HG03064 (cell line): ENCODE measurements at regions not wholly inside any gene's neighbourhood (a gene's known extent, or its start where the extent isn't known, plus 50 kb on each side); places are given as distances from the start of the nearest gene placed in this dataset.

Experiments
- ATAC-seq: cut with Tn5 transposase; IDR thresholded peaks from one replicate; pipeline ENCODE4 v1.9.1; 2021; ENCODE audit warnings: low read depth; ENCODE audit not compliant: unreplicated experiment

GRCh38 chr2:66048667-66049066, 386.3 kb upstream of the MEIS1 start:
- no peak for ATAC-seq

GRCh38 chr2:66041902-66042657, 392.8 kb upstream of the MEIS1 start:
- ATAC-seq = no peak

GRCh38 chr2:66036948-66037347, 398.0 kb upstream of the MEIS1 start:
- ATAC-seq = no peak

GRCh38 chr2:66034467-66034866, 400.5 kb upstream of the MEIS1 start:
- ATAC-seq = no peak

GRCh38 chr2:66032226-66032775, 402.6 kb upstream of the MEIS1 start:
- ATAC-seq = no peak

- ATAC-seq = no peak
Measured at GRCh38 chr2:66031236-66031635, 403.7 kb upstream of the MEIS1 start.

- no peak for ATAC-seq
Measured at GRCh38 chr2:66030553-66030952, 404.4 kb upstream of the MEIS1 start.

- no peak for ATAC-seq
Measured at GRCh38 chr2:66024391-66024790, 410.5 kb upstream of the MEIS1 start.

- ATAC-seq = no peak
Measured at GRCh38 chr2:66021296-66021695, 413.6 kb upstream of the MEIS1 start.

GRCh38 chr2:66017763-66018162, 417.2 kb upstream of the MEIS1 start:
- ATAC-seq = no peak

GRCh38 chr2:66014450-66014849, 420.5 kb upstream of the MEIS1 start:
- no peak for ATAC-seq

GRCh38 chr2:66013456-66013855, 421.5 kb upstream of the MEIS1 start:
- ATAC-seq = no peak

- no peak for ATAC-seq
Measured at GRCh38 chr2:66003931-66004330, 431.0 kb upstream of the MEIS1 start.

- ATAC-seq = no peak
Measured at GRCh38 chr2:66001538-66001937, 433.4 kb upstream of the MEIS1 start.

- no peak for ATAC-seq
Measured at GRCh38 chr2:66000901-66001300, 434.0 kb upstream of the MEIS1 start.

GRCh38 chr2:65999796-66000195, 435.1 kb upstream of the MEIS1 start:
- no peak for ATAC-seq

GRCh38 chr2:65999103-65999502, 435.8 kb upstream of the MEIS1 start:
- ATAC-seq = no peak

- ATAC-seq = no peak
Measured at GRCh38 chr2:65997961-65998360, 437.0 kb upstream of the MEIS1 start.

- no peak for ATAC-seq
Measured at GRCh38 chr2:65992198-65992554, 442.7 kb upstream of the MEIS1 start.

GRCh38 chr2:65991381-65992197, 443.3 kb upstream of the MEIS1 start:
- ATAC-seq = no peak

GRCh38 chr2:65985986-65986385, 448.9 kb upstream of the MEIS1 start:
- no peak for ATAC-seq

- no peak for ATAC-seq
Measured at GRCh38 chr2:65980531-65980930, 454.4 kb upstream of the MEIS1 start.
